Pancreas (tissue), 10 donors: ENCODE measurements at regions not wholly inside any gene's neighbourhood (a gene's known extent, or its start where the extent isn't known, plus 50 kb on each side); places are given as distances from the start of the nearest gene placed in this dataset.
"Not testable (repeated sequence)": the region's sequence is repeated elsewhere in the genome, so short reads cannot be mapped to it uniquely, and the experiment has no call there.

Experiments used
- ATAC-seq, 4 donors: fragments of 200-7000 bp; cut with Tn5 transposase; one replicate each; pipeline versions ENCODE4 v1.8.0 to v1.9.1; 2020; ENCODE audit warnings: mild to moderate bottlenecking in 4 of 4, moderate library complexity in 4 of 4
- DNase-seq, 6 donors: peaks; one replicate each; pipeline ENCODE4 v3.0.0-alpha.2; 2020
- FAIRE-seq: peaks from 2 replicates; lab custom pipeline; 2012; peaks lifted over from hg19 to GRCh38; lab: Jason Lieb, UNC
- H3K27ac ChIP-seq, 4 donors: fragments of 200-600 bp; sonication (generic); 1 replicate in 3 of 4; 2 replicates in 1 of 4; pipeline versions ENCODE4 v1.5.0 to v1.8.0; 2020
- H3K27me3 ChIP-seq, 4 donors: fragments of 200-600 bp; one replicate each; pipeline ENCODE4 v1.8.0; 2021
- H3K36me3 ChIP-seq, 3 donors: fragments of 200-600 bp; sonication (generic) in 1 of 3; one replicate each; pipeline versions ENCODE4 v1.5.0 to v1.8.0; 2020 to 2021
- H3K4me1 ChIP-seq, 3 donors: fragments of 200-600 bp; one replicate each; pipeline ENCODE4 v1.8.0; 2021
- H3K4me3 ChIP-seq, 4 donors: fragments of 200-600 bp; sonication (generic) in 2 of 4; one replicate each; pipeline versions ENCODE4 v1.5.0 to v1.8.0; 2020 to 2021
- H3K9me3 ChIP-seq, 4 donors: fragments of 200-600 bp; one replicate each; pipeline ENCODE4 v1.8.0; 2021
- WGBS, 2 donors: extraction: QIAGEN DNeasy Blood & Tissue Kit; methylation state at CpG; one replicate each; pipeline ENCODE4 v1.1.7; 2013; 5-methylcytosine and 5-hydroxymethylcytosine counted together
- intact Hi-C, 3 donors: fragments of 100-400 bp; cut with DNase I; formaldehyde crosslinking; loops; one replicate each; pipeline versions ENCODE4 v1.11.1 to v1.14.2; 2022
- TF ChIP-seq, protein P1 (sequence below), 4 donors: fragments of 200-600 bp; sonication (generic) in 3 of 4; IDR thresholded peaks; one replicate each; pipeline versions ENCODE4 v1.5.0 to v1.8.0; 2021; ENCODE audit warnings: antibody characterized with exemption in 4 of 4
- donor health status: healthy with polysubstance abuse.
- donor health status: DM: no; HTN: no; CAD: no; lungs with moderate emphysema.
- donor health status: DM: no; HTN: no; CAD: no.
- donor health status: control.
- donor health status: control.
- donor health status: Bipolar disorder and iron deficiency.
- donor health status: DM: yes; HTN: yes; CAD: no.
- donor health status: DM: no; HTN: no; CAD: no.
- donor health status: DM: no; HTN: no; CAD: no.
- donor health status: DM: yes; HTN: yes; CAD: no.

DNA sequence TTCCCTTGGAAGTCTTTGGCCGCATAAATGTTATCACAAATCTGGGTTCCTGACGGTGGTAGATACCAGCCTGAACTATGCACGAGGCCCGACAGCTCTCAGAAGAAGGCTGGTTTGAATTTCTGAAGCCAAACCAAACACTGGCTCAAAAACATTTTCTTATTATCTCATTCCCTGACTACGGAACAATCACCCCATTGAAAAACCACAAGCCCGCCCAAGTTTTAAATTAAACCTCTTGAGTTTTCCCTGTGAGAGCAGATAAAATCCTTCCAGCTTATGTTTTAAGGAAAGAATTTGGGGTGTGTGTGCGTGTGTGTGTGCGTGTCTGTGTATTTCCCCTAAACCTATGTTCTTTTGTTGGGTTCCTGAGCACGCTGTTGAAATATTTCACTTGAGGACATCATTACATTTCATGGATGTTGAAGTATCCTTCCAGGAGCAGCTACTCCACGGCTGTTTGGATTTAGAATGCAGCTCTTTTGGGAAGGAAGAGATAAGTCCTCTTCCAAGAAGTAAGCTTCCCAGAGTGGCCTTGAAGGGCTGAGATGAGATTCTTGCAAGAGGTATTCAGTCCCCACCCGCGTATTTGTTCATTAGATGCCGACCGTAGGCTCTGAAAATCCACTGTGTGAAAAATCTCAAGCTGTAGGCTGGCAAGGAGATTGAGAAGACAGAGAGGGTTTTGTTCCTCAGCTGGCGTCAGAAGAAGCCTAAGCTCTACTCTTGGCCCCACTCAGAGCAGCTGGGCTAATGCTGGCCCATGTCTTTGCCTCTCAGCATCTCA is 131.0 kb upstream of the NCOR2 start:
- no peaks in the 10 kb centered on the region for H3K27me3 ChIP-seq
- peak overlapping the region in 2 of 4 donors; percentile 46 to 53 for H3K27ac ChIP-seq
- peaks cover 0 to 3% (median 0%) of the 10 kb centered on the region in 3 donors for H3K4me1 ChIP-seq
- no peaks in the 10 kb centered on the region for H3K36me3 ChIP-seq
- TF ChIP-seq, protein P1, sequence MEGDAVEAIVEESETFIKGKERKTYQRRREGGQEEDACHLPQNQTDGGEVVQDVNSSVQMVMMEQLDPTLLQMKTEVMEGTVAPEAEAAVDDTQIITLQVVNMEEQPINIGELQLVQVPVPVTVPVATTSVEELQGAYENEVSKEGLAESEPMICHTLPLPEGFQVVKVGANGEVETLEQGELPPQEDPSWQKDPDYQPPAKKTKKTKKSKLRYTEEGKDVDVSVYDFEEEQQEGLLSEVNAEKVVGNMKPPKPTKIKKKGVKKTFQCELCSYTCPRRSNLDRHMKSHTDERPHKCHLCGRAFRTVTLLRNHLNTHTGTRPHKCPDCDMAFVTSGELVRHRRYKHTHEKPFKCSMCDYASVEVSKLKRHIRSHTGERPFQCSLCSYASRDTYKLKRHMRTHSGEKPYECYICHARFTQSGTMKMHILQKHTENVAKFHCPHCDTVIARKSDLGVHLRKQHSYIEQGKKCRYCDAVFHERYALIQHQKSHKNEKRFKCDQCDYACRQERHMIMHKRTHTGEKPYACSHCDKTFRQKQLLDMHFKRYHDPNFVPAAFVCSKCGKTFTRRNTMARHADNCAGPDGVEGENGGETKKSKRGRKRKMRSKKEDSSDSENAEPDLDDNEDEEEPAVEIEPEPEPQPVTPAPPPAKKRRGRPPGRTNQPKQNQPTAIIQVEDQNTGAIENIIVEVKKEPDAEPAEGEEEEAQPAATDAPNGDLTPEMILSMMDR (IDR thresholded peaks at IDR 0.05): no peak
- ATAC-seq (peak; percentile 15 to 55 (median 36)), DNase-seq (no peak), FAIRE-seq (no peak)
- intact Hi-C loops: no loop called here
- 28 to 29% methylated on average over 15 of the region's 15 CpGs for WGBS, 2 donors
- H3K9me3 ChIP-seq: no peaks in the 10 kb centered on the region
- H3K4me3 ChIP-seq: no peak overlapping the region

DNA sequence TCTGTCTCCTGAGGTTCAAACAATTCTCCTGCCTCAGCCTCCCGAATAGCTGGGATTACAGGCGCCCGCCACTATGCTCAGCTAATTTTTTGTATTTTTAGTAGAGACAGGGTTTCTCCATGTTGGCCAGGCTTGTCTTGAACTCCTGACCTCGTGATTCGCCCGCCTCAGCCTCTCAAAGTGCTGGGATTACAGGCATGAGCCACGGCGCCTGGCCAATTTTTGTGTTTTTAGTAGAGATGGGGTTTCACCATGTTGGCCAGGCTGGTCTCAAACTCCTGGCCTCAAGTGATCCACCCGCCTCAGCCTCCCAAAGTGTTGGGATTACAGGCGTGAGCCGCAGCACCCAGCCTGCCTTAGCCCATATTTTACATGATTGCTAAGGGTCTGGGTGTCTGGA is 130.3 kb upstream of the NCOR2 start:
- DNase-seq, ATAC-seq, H3K9me3 ChIP-seq, intact Hi-C loops, H3K27me3 ChIP-seq, H3K4me3 ChIP-seq, H3K36me3 ChIP-seq, H3K4me1 ChIP-seq, FAIRE-seq: not testable (repeated sequence)
- H3K27ac ChIP-seq: peak overlapping the region in 2 of 4 donors; percentile 46 to 53
- 80 to 85% methylated on average over 11 of the region's 11 CpGs for WGBS, 2 donors

DNA sequence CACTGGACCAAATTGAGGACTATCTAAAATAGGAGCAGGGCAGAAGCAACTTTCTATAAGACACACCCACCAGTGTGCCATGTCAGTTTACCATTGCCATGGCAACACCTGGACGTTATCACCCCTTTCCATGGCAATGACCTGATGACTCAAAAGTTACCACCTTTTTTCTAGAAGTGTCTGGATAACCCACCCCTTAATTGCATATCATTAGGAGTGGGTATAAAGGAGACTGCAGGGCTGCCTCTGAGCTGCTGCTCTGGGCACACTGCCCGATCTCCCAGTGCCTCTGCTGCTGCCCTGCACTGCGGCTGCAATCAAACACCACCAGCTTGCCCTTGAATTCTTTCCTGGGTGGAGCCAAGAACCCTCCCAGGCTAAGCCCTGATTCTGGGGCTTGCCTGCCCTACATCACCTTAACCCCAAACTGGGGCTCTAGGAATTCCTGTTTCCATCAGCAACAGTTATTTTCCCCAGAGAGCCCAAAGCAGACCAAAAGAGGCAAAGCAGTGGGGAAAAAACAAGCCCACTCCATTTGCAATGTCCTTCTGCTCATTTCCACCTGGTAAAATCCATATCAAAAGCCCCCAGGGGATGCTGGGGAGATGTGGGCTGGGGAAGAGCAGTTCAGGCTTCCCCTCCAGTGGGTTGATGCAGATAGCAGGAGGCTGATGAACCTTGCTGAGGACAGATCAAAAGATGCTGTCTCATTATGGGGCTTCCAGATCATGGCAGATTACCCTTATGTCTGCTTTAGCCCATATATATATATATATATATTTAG is 129.5 kb upstream of the NCOR2 start:
- FAIRE-seq: no peak
- WGBS, 2 donors: 29% methylated on average over 3 of the region's 3 CpGs
- TF ChIP-seq, protein P1 (IDR thresholded peaks at IDR 0.05): no peak
- no peak overlapping the region for H3K4me3 ChIP-seq
- peak in 2 of 4 donors; percentile 27 to 46 for ATAC-seq
- no peaks in the 10 kb centered on the region for H3K36me3 ChIP-seq
- no peak for DNase-seq
- intact Hi-C loops: no loop called here
- H3K4me1 ChIP-seq: peaks cover 0 to 3% (median 0%) of the 10 kb centered on the region in 3 donors
- H3K27ac ChIP-seq: no peak overlapping the region
- H3K27me3 ChIP-seq: no peaks in the 10 kb centered on the region
- no peaks in the 10 kb centered on the region for H3K9me3 ChIP-seq

DNA sequence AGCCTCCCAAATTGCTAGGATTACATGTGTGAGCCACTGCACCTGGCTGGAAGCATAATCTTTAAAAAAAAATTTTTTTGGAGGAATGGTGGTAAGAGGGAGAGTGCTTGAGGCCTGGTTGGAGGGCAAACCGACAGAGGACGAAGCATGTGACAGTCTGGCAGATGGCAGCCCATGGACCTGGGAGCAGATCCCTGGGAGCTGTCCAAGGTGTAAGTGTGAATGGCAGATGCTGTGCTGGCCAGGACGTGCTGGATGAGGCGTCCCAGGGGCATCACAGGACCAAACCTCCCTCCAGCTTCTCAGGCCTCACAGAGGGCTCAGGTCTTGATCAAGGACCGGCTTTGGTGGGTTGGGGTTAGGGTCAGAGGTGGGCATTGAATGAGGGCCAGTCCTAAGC is 128.4 kb upstream of the NCOR2 start:
- no peak for FAIRE-seq

More for the DNA sequence above, 128.4 kb upstream of the NCOR2 start:
- Histone ChIP-seq H3K4me1 (peaks cover 0 to 3% (median 0%) of the 10 kb centered on the region in 3 donors), H3K4me3 (no peak overlapping the region), H3K36me3 (no peaks in the 10 kb centered on the region), H3K27me3 (no peaks in the 10 kb centered on the region), H3K9me3 (no peaks in the 10 kb centered on the region), H3K27ac (no peak overlapping the region)
- intact Hi-C loops: no loop called here
- WGBS, 2 donors: 45 to 55% methylated on average over 5 of the region's 5 CpGs
- TF ChIP-seq, protein P1 (IDR thresholded peaks at IDR 0.05): no peak
- DNase-seq: no peak
- ATAC-seq: peak in 1 of 4 donors; percentile 36
